ENCODE measurements at regions not wholly inside any gene's neighbourhood (a gene's known extent, or its start where the extent isn't known, plus 50 kb on each side); places are given as distances from the start of the nearest gene placed in this dataset.

DNA sequence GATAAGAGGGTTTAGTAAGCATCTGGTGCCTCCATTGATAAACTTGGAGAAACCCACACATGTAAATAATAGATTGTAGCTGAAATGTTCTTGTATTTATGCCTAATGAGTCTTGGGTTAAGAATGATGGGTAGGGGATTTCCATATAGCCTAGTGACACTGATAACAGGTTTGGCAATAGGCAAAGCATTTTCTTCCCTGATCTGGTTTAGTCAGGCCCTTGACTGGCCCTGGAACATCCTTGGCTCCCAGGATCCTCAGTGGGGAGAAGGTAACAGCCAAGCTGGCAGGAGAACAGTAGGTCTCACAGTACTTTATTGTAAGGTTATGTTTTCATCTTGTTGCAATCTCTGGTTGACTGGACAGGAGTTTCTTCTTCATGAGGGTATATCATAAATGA, 228.4 kb downstream of the DIPK2A start:
- Histone ChIP-seq H2BK20ac (ENCODE audit: low read depth, low read length, poor library complexity, severe bottlenecking) (no peak overlapping the region), H3T11ph (ENCODE audit: low read length) (no peak overlapping the region), H3K4me2 (ENCODE audit: insufficient read depth, insufficient read length, low read length) (no peak overlapping the region), H2BK15ac (ENCODE audit: low read depth, low read length) (no peak overlapping the region), H3K23me2 (ENCODE audit: insufficient read length, low read depth, low read length, poor library complexity, severe bottlenecking) (no peaks in the 10 kb centered on the region), H3K79me1 (ENCODE audit: insufficient read depth, low read depth, low read length, poor library complexity, severe bottlenecking) (no peaks in the 10 kb centered on the region), H2AK5ac (ENCODE audit: insufficient read length, low read length) (no peak overlapping the region), H2AFZ (ENCODE audit: low read length) (no peak overlapping the region), H2BK120ac (ENCODE audit: low read depth, low read length, poor library complexity, severe bottlenecking) (no peak overlapping the region), H4K91ac (ENCODE audit: insufficient read length, low read depth, low read length) (no peak overlapping the region), H3K4ac (ENCODE audit: low read depth, low read length) (no peak overlapping the region), H3K56ac (ENCODE audit: insufficient read length, low read depth, low read length) (no peak overlapping the region), H4K8ac (replicated peaks; ENCODE audit: insufficient read length, low read depth, low read length) (no peak overlapping the region), H2BK12ac (ENCODE audit: insufficient read length, low read depth, low read length) (no peak overlapping the region), H4K20me1 (ENCODE audit: control insufficient read depth, insufficient read depth, insufficient read length) (no peaks in the 10 kb centered on the region), H3K14ac (ENCODE audit: insufficient read depth, low read length) (no peak overlapping the region), H3K4me1 (ENCODE audit: insufficient read depth, low read length) (no peaks in the 10 kb centered on the region), H4K5ac (ENCODE audit: insufficient read length, low read depth, low read length) (no peak overlapping the region), H2BK5ac (ENCODE audit: insufficient read length, low read length) (no peak overlapping the region), H3K79me2 (ENCODE audit: insufficient read depth, low read length) (no peaks in the 10 kb centered on the region), H3K18ac (ENCODE audit: insufficient read length, low read depth, low read length) (no peak overlapping the region), H3K9me3 (ENCODE audit: control insufficient read depth, low read depth, low read length) (no peaks in the 10 kb centered on the region), H3K27ac (ENCODE audit: insufficient read length, low read depth, low read length) (no peak overlapping the region), H3K9ac (ENCODE audit: extremely low read depth, insufficient read length, low read length) (no peak overlapping the region), H3K27me3 (ENCODE audit: insufficient read depth, low read length) (no peaks in the 10 kb centered on the region), H3K23ac (ENCODE audit: insufficient read length, low read depth, low read length) (no peak overlapping the region)
- DNase-seq = no peak
- H3K9me3 Mint-ChIP-seq = peaks cover 2 to 7% of the 10 kb centered on the region in 2 experiments; a peak in 2 of 5 replicates
- TF ChIP-seq, protein P1, sequence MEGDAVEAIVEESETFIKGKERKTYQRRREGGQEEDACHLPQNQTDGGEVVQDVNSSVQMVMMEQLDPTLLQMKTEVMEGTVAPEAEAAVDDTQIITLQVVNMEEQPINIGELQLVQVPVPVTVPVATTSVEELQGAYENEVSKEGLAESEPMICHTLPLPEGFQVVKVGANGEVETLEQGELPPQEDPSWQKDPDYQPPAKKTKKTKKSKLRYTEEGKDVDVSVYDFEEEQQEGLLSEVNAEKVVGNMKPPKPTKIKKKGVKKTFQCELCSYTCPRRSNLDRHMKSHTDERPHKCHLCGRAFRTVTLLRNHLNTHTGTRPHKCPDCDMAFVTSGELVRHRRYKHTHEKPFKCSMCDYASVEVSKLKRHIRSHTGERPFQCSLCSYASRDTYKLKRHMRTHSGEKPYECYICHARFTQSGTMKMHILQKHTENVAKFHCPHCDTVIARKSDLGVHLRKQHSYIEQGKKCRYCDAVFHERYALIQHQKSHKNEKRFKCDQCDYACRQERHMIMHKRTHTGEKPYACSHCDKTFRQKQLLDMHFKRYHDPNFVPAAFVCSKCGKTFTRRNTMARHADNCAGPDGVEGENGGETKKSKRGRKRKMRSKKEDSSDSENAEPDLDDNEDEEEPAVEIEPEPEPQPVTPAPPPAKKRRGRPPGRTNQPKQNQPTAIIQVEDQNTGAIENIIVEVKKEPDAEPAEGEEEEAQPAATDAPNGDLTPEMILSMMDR (conservative IDR thresholded peaks at IDR 0.05) = no peak
- H3K4me1 Mint-ChIP-seq = no peaks in the 10 kb centered on the region
- peaks cover 0 to 2% (median 0%) of the 10 kb centered on the region in 3 experiments; a peak in 3 of 7 replicates for H3K36me3 Mint-ChIP-seq (ENCODE audit: insufficient read depth in 1 of 3, low read depth in 3 of 3)
- H3K27me3 Mint-ChIP-seq (ENCODE audit: low read depth) = no peaks in the 10 kb centered on the region
- no peak overlapping the region for H3K27ac Mint-ChIP-seq
- H3K4me3 Mint-ChIP-seq = no peak overlapping the region; a peak in 1 of 5 replicates

Data from H9 (cell line).